ENCODE measurements at regions not wholly inside any gene's neighbourhood (a gene's known extent, or its start where the extent isn't known, plus 50 kb on each side); places are given as distances from the start of the nearest gene placed in this dataset.

- TF ChIP-seq CTCF (IDR thresholded peaks at IDR 0.05) (no peak), REST (IDR thresholded peaks at IDR 0.05; ENCODE audit: insufficient read depth in 1 of 2, low read depth in 2 of 2, low read length in 1 of 2) (no peak)
These were observed 1148.1 kb upstream of the NCAM2 start for GRCh38 chr21:19850157-19850556.
